GM23248 (cell line): ENCODE measurements at regions not wholly inside any gene's neighbourhood (a gene's known extent, or its start where the extent isn't known, plus 50 kb on each side); places are given as distances from the start of the nearest gene placed in this dataset.

Experiments used
- DNase-seq: peaks from one replicate; pipeline ENCODE4 v3.0.0-alpha.2; 2015
- H2AFZ ChIP-seq: fragments of 200-600 bp; sonication (generic); 2 replicates; pipeline ENCODE4 v1.6.1; 2016; ENCODE audit warnings: antibody characterized with exemption
- H3F3A ChIP-seq: fragments of 200-600 bp; sonication (generic); 2 replicates; pipeline ENCODE4 v1.6.1; 2016; ENCODE audit warnings: mild to moderate bottlenecking, antibody characterized with exemption, mixed run types; ENCODE audit not compliant: insufficient read depth
- H3K27ac ChIP-seq: fragments of 200-600 bp; sonication (generic); 2 replicates; pipeline ENCODE4 v1.5.1; 2016; ENCODE audit warnings: mild to moderate bottlenecking
- H3K27me3 ChIP-seq: fragments of 200-600 bp; sonication (generic); replicated peaks from 2 replicates; pipeline ENCODE4 v1.6.1; 2016; ENCODE audit warnings: mild to moderate bottlenecking; ENCODE audit not compliant: insufficient read depth
- H3K36me3 ChIP-seq: fragments of 200-600 bp; sonication (generic); 2 replicates; pipeline ENCODE4 v1.6.1; 2016; ENCODE audit warnings: low read depth, mild to moderate bottlenecking
- H3K4me1 ChIP-seq: fragments of 200-600 bp; sonication (generic); 2 replicates; pipeline ENCODE4 v1.6.1; 2016; ENCODE audit warnings: mild to moderate bottlenecking; ENCODE audit not compliant: insufficient read depth
- H3K4me2 ChIP-seq: fragments of 200-600 bp; sonication (generic); one replicate; pipeline ENCODE4 v1.6.1; 2016; ENCODE audit warnings: mild to moderate bottlenecking; ENCODE audit not compliant: unreplicated experiment
- H3K4me3 ChIP-seq: fragments of 200-600 bp; sonication (generic); 2 replicates; pipeline ENCODE4 v1.5.1; 2016; ENCODE audit warnings: mild to moderate bottlenecking
- H3K79me2 ChIP-seq: fragments of 200-600 bp; sonication (generic); 2 replicates; pipeline ENCODE4 v1.6.1; 2016; ENCODE audit warnings: mild to moderate bottlenecking; ENCODE audit not compliant: insufficient read depth
- H3K9ac ChIP-seq: fragments of 200-600 bp; sonication (generic); 2 replicates; pipeline ENCODE4 v1.6.1; 2016; ENCODE audit warnings: mild to moderate bottlenecking
- H3K9me2 ChIP-seq: fragments of 200-600 bp; sonication (generic); 2 replicates; pipeline ENCODE4 v1.6.1; 2016; ENCODE audit warnings: mixed run types, mild to moderate bottlenecking, moderate library complexity; ENCODE audit not compliant: insufficient read depth
- H3K9me3 ChIP-seq: fragments of 200-600 bp; sonication (generic); one replicate; pipeline ENCODE4 v1.6.1; 2017; ENCODE audit warnings: low read depth
- H4K20me1 ChIP-seq: fragments of 200-600 bp; sonication (generic); 2 replicates; pipeline ENCODE4 v1.6.0; 2016; ENCODE audit not compliant: insufficient read depth
- EZH2 ChIP-seq: fragments of 200-600 bp; sonication (generic); IDR thresholded peaks from 2 replicates; pipeline ENCODE4 v1.6.1; 2018; ENCODE audit warnings: antibody characterized with exemption, mild to moderate bottlenecking; ENCODE audit not compliant: insufficient read depth, poor library complexity, severe bottlenecking
- EZH2phosphoT487 ChIP-seq: fragments of 200-600 bp; sonication (generic); IDR thresholded peaks from 2 replicates; pipeline ENCODE4 v1.6.1; 2018; ENCODE audit warnings: antibody characterized with exemption, moderate library complexity, mild to moderate bottlenecking, low read depth; ENCODE audit not compliant: insufficient read depth
- WGBS, 2 experiments: methylation state at CpG; one replicate each; pipeline ENCODE4 v1.1.6; 2015 to 2017; ENCODE audit warnings: low lambda C conversion rate in 2 of 2, low coverage in 1 of 2; ENCODE audit errors: missing lambda C conversion rate in 2 of 2; 5-methylcytosine and 5-hydroxymethylcytosine counted together
- in situ Hi-C: fragments of 300-500 bp; cut with MboI; formaldehyde crosslinking; loops from 2 replicates; pipeline ENCODE4 v1.15.0; 2020

DNA sequence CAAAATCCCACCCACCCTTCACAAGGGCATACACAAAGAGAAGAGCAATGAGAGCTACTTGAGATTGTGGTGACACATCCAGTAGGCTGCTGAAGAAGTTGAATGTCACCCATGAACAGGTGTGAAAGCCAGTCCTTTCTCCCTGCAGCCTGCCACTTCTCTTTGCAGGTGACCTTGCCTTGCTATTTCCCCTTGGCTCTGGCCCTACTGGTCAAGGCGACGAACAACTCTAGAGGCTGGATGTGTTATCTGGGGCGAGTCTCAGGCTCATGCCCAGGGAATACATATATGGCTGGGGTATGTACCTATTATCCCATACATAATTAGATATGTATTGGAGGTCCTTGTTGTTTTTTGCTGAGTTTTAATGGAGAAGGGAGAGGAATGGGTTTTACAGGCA lies 70.2 kb upstream of the EGLN3 start:
- no peak overlapping the region for H3K27ac ChIP-seq
- no peak for TF ChIP-seq EZH2
- no peak for TF ChIP-seq EZH2phosphoT487
- peaks cover 42% of the 10 kb centered on the region for H3K27me3 ChIP-seq
- no peaks in the 10 kb centered on the region for H3F3A ChIP-seq
- H3K9me3 ChIP-seq, result no peaks in the 10 kb centered on the region
- H4K20me1 ChIP-seq, result no peaks in the 10 kb centered on the region
- H3K4me1 ChIP-seq, result no peaks in the 10 kb centered on the region
- in situ Hi-C loops, result no loop called here
- no peak overlapping the region for H3K4me2 ChIP-seq
- H3K79me2 ChIP-seq, result no peaks in the 10 kb centered on the region
- no peaks in the 10 kb centered on the region for H3K36me3 ChIP-seq
- no peak overlapping the region for H3K4me3 ChIP-seq
- no peak for DNase-seq
- H2AFZ ChIP-seq, result no peak overlapping the region
- WGBS, 2 experiments, result 80 to 81% methylated on average over 3 of the region's 3 CpGs
- H3K9ac ChIP-seq, result no peak overlapping the region
- H3K9me2 ChIP-seq, result no peaks in the 10 kb centered on the region

DNA sequence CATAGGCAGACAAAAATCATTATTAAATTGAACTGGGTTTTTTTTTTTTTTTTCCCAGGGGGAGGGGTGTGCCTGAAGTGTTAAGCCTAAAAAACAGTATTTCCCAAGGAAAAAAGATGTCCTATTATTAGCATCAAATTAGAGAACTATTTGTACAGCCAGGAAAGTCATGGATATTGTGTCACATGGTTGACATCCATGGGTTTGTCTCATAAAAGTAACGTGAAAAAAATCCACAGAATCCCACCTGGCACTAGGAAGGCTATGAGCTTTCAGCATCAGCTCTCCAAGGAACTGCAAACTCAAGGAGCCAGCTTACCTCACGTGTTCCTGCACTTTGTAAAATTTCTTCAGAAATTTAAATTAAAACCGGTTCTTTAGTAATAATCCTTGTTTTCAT lies 69.1 kb upstream of the EGLN3 start:
- Histone ChIP-seq H3K4me3 (no peak overlapping the region), H3K9me3 (no peaks in the 10 kb centered on the region), H3K4me1 (no peaks in the 10 kb centered on the region), H3K4me2 (no peak overlapping the region), H3K79me2 (no peaks in the 10 kb centered on the region), H2AFZ (no peak overlapping the region), H3F3A (no peaks in the 10 kb centered on the region), H3K27ac (no peak overlapping the region), H4K20me1 (no peaks in the 10 kb centered on the region), H3K36me3 (no peaks in the 10 kb centered on the region), H3K27me3 (peaks cover 46% of the 10 kb centered on the region), H3K9me2 (no peaks in the 10 kb centered on the region), H3K9ac (no peak overlapping the region)
- no peak for DNase-seq
- TF ChIP-seq EZH2 (no peak), EZH2phosphoT487 (no peak)
- WGBS, 2 experiments, result 11 to 15% methylated on average over 3 of the region's 3 CpGs
- in situ Hi-C loops, result no loop called here

- H3K9ac ChIP-seq, result no peak overlapping the region
- no peak overlapping the region for H3K27ac ChIP-seq
- H4K20me1 ChIP-seq, result no peaks in the 10 kb centered on the region
- peak; percentile 10 for DNase-seq
- no peaks in the 10 kb centered on the region for H3K36me3 ChIP-seq
- in situ Hi-C loops, result no loop called here
- 37 to 38% methylated on average over 17 of the region's 17 CpGs for WGBS, 2 experiments
- H3K4me3 ChIP-seq, result peak overlapping the region; percentile 4; the same call in 1 of the 2 replicates
- no peaks in the 10 kb centered on the region for H3F3A ChIP-seq
- TF ChIP-seq EZH2, result no peak
- TF ChIP-seq EZH2phosphoT487, result no peak
- H3K9me2 ChIP-seq, result no peaks in the 10 kb centered on the region
- H2AFZ ChIP-seq, result no peak overlapping the region
- no peak overlapping the region for H3K4me2 ChIP-seq
- H3K9me3 ChIP-seq, result no peaks in the 10 kb centered on the region
- H3K79me2 ChIP-seq, result no peaks in the 10 kb centered on the region
- peaks cover 43% of the 10 kb centered on the region for H3K27me3 ChIP-seq
- H3K4me1 ChIP-seq, result no peaks in the 10 kb centered on the region
Measured at GRCh38 chr14:34018564-34019244, 67.8 kb upstream of the EGLN3 start.

DNA sequence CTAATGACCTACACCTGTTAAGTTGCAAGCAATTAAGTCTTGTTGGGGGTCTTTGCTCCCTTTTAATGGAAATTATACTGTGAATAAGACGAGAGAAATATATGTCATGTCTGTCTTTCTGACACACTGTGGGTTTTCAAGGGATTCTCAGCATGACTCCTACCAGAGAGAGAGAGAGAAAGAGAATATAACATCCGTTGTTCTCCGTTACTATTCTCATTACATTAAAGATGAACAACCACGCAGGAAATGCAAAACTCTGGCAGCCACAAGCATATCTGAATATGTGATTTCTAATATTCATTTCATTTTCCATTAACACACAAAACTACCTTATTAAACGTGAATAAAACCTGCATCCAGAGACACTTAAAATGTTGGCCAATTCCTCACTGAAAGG lies 67.3 kb upstream of the EGLN3 start:
- in situ Hi-C loops, result no loop called here
- peaks cover 43% of the 10 kb centered on the region for H3K27me3 ChIP-seq
- H3K9ac ChIP-seq, result no peak overlapping the region
- no peak overlapping the region for H3K27ac ChIP-seq
- H3K4me2 ChIP-seq, result no peak overlapping the region
- H3K9me2 ChIP-seq, result no peaks in the 10 kb centered on the region
- peak overlapping the region; percentile 4; the same call in 1 of the 2 replicates for H3K4me3 ChIP-seq
- no peaks in the 10 kb centered on the region for H3K9me3 ChIP-seq
- H3K4me1 ChIP-seq, result no peaks in the 10 kb centered on the region
- no peaks in the 10 kb centered on the region for H4K20me1 ChIP-seq
- no peaks in the 10 kb centered on the region for H3K36me3 ChIP-seq
- no peak for TF ChIP-seq EZH2phosphoT487
- TF ChIP-seq EZH2, result no peak
- H2AFZ ChIP-seq, result no peak overlapping the region
- 35 to 59% methylated on average over 5 of the region's 5 CpGs for WGBS, 2 experiments
- DNase-seq, result no peak
- H3F3A ChIP-seq, result no peaks in the 10 kb centered on the region
- H3K79me2 ChIP-seq, result no peaks in the 10 kb centered on the region
